ENCODE measurements at regions not wholly inside any gene's neighbourhood (a gene's known extent, or its start where the extent isn't known, plus 50 kb on each side); places are given as distances from the start of the nearest gene placed in this dataset.
"Not testable (repeated sequence)": the region's sequence is repeated elsewhere in the genome, so short reads cannot be mapped to it uniquely, and the experiment has no call there.

DNA sequence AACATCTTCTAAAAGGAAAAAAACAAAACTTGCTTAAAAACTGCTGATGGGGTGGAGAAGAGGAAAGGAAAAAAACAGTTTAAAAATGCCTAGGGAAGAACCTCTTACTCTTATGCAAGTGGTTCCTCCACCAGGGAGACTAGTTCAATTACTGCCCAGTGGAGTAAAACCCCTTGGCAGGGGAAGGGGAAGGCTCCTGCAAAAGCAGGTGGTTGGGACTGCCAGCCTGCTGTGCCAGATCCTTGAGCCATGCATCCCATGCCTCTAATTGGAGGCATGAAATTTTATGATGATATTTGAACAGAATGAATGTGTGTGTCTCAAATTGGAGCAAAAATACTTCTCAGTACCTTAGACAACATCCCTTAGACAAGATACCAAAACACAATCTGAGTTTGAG is 118.8 kb downstream of the FSCB start:
- in situ Hi-C loops (cut with HindIII; ENCODE audit: low pct_unique_long_range_greater_than_20kb, low sequenced_read_pairs) (no loop called here), intact Hi-C loops (cut with micrococcal nuclease; ENCODE audit: unreplicated experiment) (no loop called here)
- Histone ChIP-seq H3K27ac (ENCODE audit: low read length) (no peak overlapping the region), H3K27me3 (ENCODE audit: control insufficient read depth, insufficient read depth, low read length) (no peaks in the 10 kb centered on the region), H3K4me1 (ENCODE audit: control insufficient read depth, insufficient read depth, low read length) (no peaks in the 10 kb centered on the region), H3K36me3 (ENCODE audit: control insufficient read depth, insufficient read depth, low read length) (no peaks in the 10 kb centered on the region), H3K4me3 (ENCODE audit: low read depth in 2 of 2, low read length in 2 of 2) (no peak overlapping the region), H3K9me3 (ENCODE audit: control insufficient read depth, insufficient read depth, low read depth, low read length) (no peaks in the 10 kb centered on the region)
- CTCF ChIA-PET, result no interaction called here
- TF ChIP-seq TCF7L2 (IDR thresholded peaks at IDR 0.05; ENCODE audit: low read depth, low read length), result no peak
- TF ChIP-seq REST (IDR thresholded peaks at IDR 0.05; ENCODE audit: insufficient read depth in 1 of 2, low read depth in 2 of 2, low read length in 1 of 2), result no peak
- no peak for TF ChIP-seq SIN3A (IDR thresholded peaks at IDR 0.05; ENCODE audit: borderline replicate concordance, insufficient read depth, low read depth, low read length)
- TF ChIP-seq CTCF (IDR thresholded peaks at IDR 0.05), result no peak
- no peak for TF ChIP-seq POLR2AphosphoS5 (IDR thresholded peaks at IDR 0.05; ENCODE audit: low read depth, low read length)
- DNase-seq (ENCODE audit: low read depth, low spot score) (no peak), ATAC-seq (no peak)
- POLR2A ChIA-PET, result no interaction called here
- no TSS peak for BruUV-seq (replicated peaks)

GRCh38 chr14:44385906-44386305 is 121.2 kb downstream of the FSCB start:
- ChIA-PET POLR2A (no interaction called here), CTCF (no interaction called here)
- no peaks in the 10 kb centered on the region for H3K4me1 ChIP-seq (ENCODE audit: control insufficient read depth, insufficient read depth, low read length)
- DNase-seq (ENCODE audit: low read depth, low spot score) (no peak), ATAC-seq (no peak)
- H3K4me3 ChIP-seq (ENCODE audit: low read depth in 2 of 2, low read length in 2 of 2), result no peak overlapping the region
- TF ChIP-seq TCF7L2 (IDR thresholded peaks at IDR 0.05; ENCODE audit: low read depth, low read length) (no peak), SIN3A (IDR thresholded peaks at IDR 0.05; ENCODE audit: borderline replicate concordance, insufficient read depth, low read depth, low read length) (no peak), CTCF (IDR thresholded peaks at IDR 0.05) (no peak), POLR2AphosphoS5 (IDR thresholded peaks at IDR 0.05; ENCODE audit: low read depth, low read length) (no peak), REST (IDR thresholded peaks at IDR 0.05; ENCODE audit: insufficient read depth in 1 of 2, low read depth in 2 of 2, low read length in 1 of 2) (no peak)
- BruUV-seq (replicated peaks), result no TSS peak
- intact Hi-C loops (cut with micrococcal nuclease; ENCODE audit: unreplicated experiment) (no loop called here), in situ Hi-C loops (cut with HindIII; ENCODE audit: low pct_unique_long_range_greater_than_20kb, low sequenced_read_pairs) (no loop called here)
- no peaks in the 10 kb centered on the region for H3K27me3 ChIP-seq (ENCODE audit: control insufficient read depth, insufficient read depth, low read length)
- no peaks in the 10 kb centered on the region for H3K36me3 ChIP-seq (ENCODE audit: control insufficient read depth, insufficient read depth, low read length)
- H3K27ac ChIP-seq (ENCODE audit: low read length), result no peak overlapping the region
- H3K9me3 ChIP-seq (ENCODE audit: control insufficient read depth, insufficient read depth, low read depth, low read length), result no peaks in the 10 kb centered on the region

GRCh38 chr14:44385296-44385695 is 121.8 kb downstream of the FSCB start:
- intact Hi-C loops (cut with micrococcal nuclease; ENCODE audit: unreplicated experiment); POLR2A ChIA-PET; H3K27ac ChIP-seq (ENCODE audit: low read length); H3K36me3 ChIP-seq (ENCODE audit: control insufficient read depth, insufficient read depth, low read length); in situ Hi-C loops (cut with HindIII; ENCODE audit: low pct_unique_long_range_greater_than_20kb, low sequenced_read_pairs); ATAC-seq; BruUV-seq (replicated peaks); H3K4me3 ChIP-seq (ENCODE audit: low read depth in 2 of 2, low read length in 2 of 2); H3K4me1 ChIP-seq (ENCODE audit: control insufficient read depth, insufficient read depth, low read length); DNase-seq (ENCODE audit: low read depth, low spot score); H3K9me3 ChIP-seq (ENCODE audit: control insufficient read depth, insufficient read depth, low read depth, low read length); CTCF ChIA-PET; H3K27me3 ChIP-seq (ENCODE audit: control insufficient read depth, insufficient read depth, low read length): not testable (repeated sequence)

All from Panc1 (cell line).